ENCODE measurements at regions not wholly inside any gene's neighbourhood (a gene's known extent, or its start where the extent isn't known, plus 50 kb on each side); places are given as distances from the start of the nearest gene placed in this dataset.
"Not testable (repeated sequence)": the region's sequence is repeated elsewhere in the genome, so short reads cannot be mapped to it uniquely, and the experiment has no call there.

DNA sequence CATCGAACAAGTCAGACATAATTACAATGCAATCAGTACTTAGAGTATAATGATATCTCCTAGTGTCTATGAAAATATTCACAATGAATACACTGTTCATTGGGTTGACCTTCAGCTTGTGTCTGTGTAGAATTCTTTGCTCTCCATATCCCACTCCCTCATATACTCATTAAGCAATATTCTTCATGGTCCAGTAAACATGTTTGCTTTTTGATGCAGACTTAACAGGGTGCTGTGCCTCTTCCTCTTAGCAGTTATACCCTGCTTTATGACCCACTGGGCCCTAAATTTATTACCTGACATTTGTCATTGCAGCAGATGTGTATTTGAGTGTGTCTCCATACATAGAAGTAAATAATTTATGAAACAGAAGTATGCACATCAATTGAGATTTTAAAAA, 352.5 kb upstream of the CCDC179 start:
- CTCF ChIA-PET: no interaction called here
- Mint-ChIP-seq H3K4me1 (ENCODE audit: low read depth) (no peaks in the 10 kb centered on the region), H3K9me3 (peaks cover 13% of the 10 kb centered on the region), H3K27ac (no peak overlapping the region), H3K27me3 (no peaks in the 10 kb centered on the region), H3K4me3 (no peak overlapping the region), H3K36me3 (ENCODE audit: low read depth) (no peaks in the 10 kb centered on the region)
- DNase-seq (no peak), ATAC-seq (ENCODE audit: poor library complexity) (no peak)
- POLR2A ChIA-PET: no interaction called here
- H3K27ac ChIP-seq (ENCODE audit: low read depth in 1 of 2, low read length in 2 of 2): no peak overlapping the region
- no peaks in the 10 kb centered on the region for H3K4me1 ChIP-seq (ENCODE audit: insufficient read depth, low read length)
- no peak for TF ChIP-seq CTCF (IDR thresholded peaks at IDR 0.05)
- no peaks in the 10 kb centered on the region for H3K36me3 ChIP-seq (ENCODE audit: insufficient read depth, low read length)
- intact Hi-C loops (cut with DNase I, micrococcal nuclease): no loop called here
- H3K9me3 ChIP-seq (ENCODE audit: control insufficient read depth in 1 of 2, insufficient read depth in 1 of 2, low read length in 2 of 2): peaks cover 6 to 8% of the 10 kb centered on the region in 2 experiments
- no peaks in the 10 kb centered on the region for H3K27me3 ChIP-seq (ENCODE audit: control insufficient read depth in 1 of 2, insufficient read depth in 2 of 2, low read length in 2 of 2)
- no peak overlapping the region for H3K4me3 ChIP-seq (ENCODE audit: low read length)

GRCh38 chr11:23217072-23217471, 356.8 kb upstream of the CCDC179 start:
- no peak for TF ChIP-seq CTCF (IDR thresholded peaks at IDR 0.05)
- ChIA-PET CTCF (no interaction called here), POLR2A (no interaction called here)
- Histone ChIP-seq H3K9me3 (ENCODE audit: control insufficient read depth in 1 of 2, insufficient read depth in 1 of 2, low read length in 2 of 2) (peaks cover 6 to 8% of the 10 kb centered on the region in 2 experiments), H3K27me3 (ENCODE audit: control insufficient read depth in 1 of 2, insufficient read depth in 2 of 2, low read length in 2 of 2) (no peaks in the 10 kb centered on the region), H3K4me1 (ENCODE audit: insufficient read depth, low read length) (no peaks in the 10 kb centered on the region), H3K27ac (ENCODE audit: low read depth in 1 of 2, low read length in 2 of 2) (no peak overlapping the region), H3K36me3 (ENCODE audit: insufficient read depth, low read length) (no peaks in the 10 kb centered on the region), H3K4me3 (ENCODE audit: low read length) (no peak overlapping the region)
- H3K9me3 Mint-ChIP-seq: peaks cover 9% of the 10 kb centered on the region
- DNase-seq: no peak
- ATAC-seq (ENCODE audit: poor library complexity): no peak
- no peaks in the 10 kb centered on the region for H3K27me3 Mint-ChIP-seq
- intact Hi-C loops (cut with DNase I, micrococcal nuclease): no loop called here
- H3K36me3 Mint-ChIP-seq (ENCODE audit: low read depth): no peaks in the 10 kb centered on the region
- H3K4me1 Mint-ChIP-seq (ENCODE audit: low read depth): no peaks in the 10 kb centered on the region
- H3K4me3 Mint-ChIP-seq: no peak overlapping the region
- no peak overlapping the region for H3K27ac Mint-ChIP-seq

GRCh38 chr11:23220086-23220485, 359.8 kb upstream of the CCDC179 start:
- H3K27me3 Mint-ChIP-seq; H3K4me3 ChIP-seq (ENCODE audit: low read length); H3K4me1 ChIP-seq (ENCODE audit: insufficient read depth, low read length); H3K9me3 Mint-ChIP-seq; H3K27me3 ChIP-seq (ENCODE audit: control insufficient read depth in 1 of 2, insufficient read depth in 2 of 2, low read length in 2 of 2); DNase-seq; H3K4me3 Mint-ChIP-seq; H3K27ac ChIP-seq (ENCODE audit: low read depth in 1 of 2, low read length in 2 of 2); CTCF ChIA-PET; H3K9me3 ChIP-seq (ENCODE audit: control insufficient read depth in 1 of 2, insufficient read depth in 1 of 2, low read length in 2 of 2); H3K27ac Mint-ChIP-seq; H3K36me3 Mint-ChIP-seq (ENCODE audit: low read depth); H3K36me3 ChIP-seq (ENCODE audit: insufficient read depth, low read length); ATAC-seq (ENCODE audit: poor library complexity); POLR2A ChIA-PET; intact Hi-C loops (cut with DNase I, micrococcal nuclease); H3K4me1 Mint-ChIP-seq (ENCODE audit: low read depth): not testable (repeated sequence)

GRCh38 chr11:23221366-23221765, 361.1 kb upstream of the CCDC179 start:
- H3K27me3 Mint-ChIP-seq: no peaks in the 10 kb centered on the region
- POLR2A ChIA-PET: no interaction called here
- intact Hi-C loops (cut with DNase I, micrococcal nuclease): no loop called here
- DNase-seq: no peak
- no peak overlapping the region for H3K4me3 Mint-ChIP-seq
- H3K27ac ChIP-seq (ENCODE audit: low read depth in 1 of 2, low read length in 2 of 2): no peak overlapping the region
- H3K9me3 ChIP-seq (ENCODE audit: control insufficient read depth in 1 of 2, insufficient read depth in 1 of 2, low read length in 2 of 2): peaks cover 5 to 6% of the 10 kb centered on the region in 2 experiments
- no peaks in the 10 kb centered on the region for H3K36me3 Mint-ChIP-seq (ENCODE audit: low read depth)
- H3K4me1 ChIP-seq (ENCODE audit: insufficient read depth, low read length): no peaks in the 10 kb centered on the region
- no peak overlapping the region for H3K4me3 ChIP-seq (ENCODE audit: low read length)
- ATAC-seq (ENCODE audit: poor library complexity): no peak
- peaks cover 3% of the 10 kb centered on the region for H3K9me3 Mint-ChIP-seq
- H3K4me1 Mint-ChIP-seq (ENCODE audit: low read depth): no peaks in the 10 kb centered on the region
- CTCF ChIA-PET: no interaction called here
- no peak for TF ChIP-seq CTCF (IDR thresholded peaks at IDR 0.05)
- no peaks in the 10 kb centered on the region for H3K27me3 ChIP-seq (ENCODE audit: control insufficient read depth in 1 of 2, insufficient read depth in 2 of 2, low read length in 2 of 2)
- H3K27ac Mint-ChIP-seq: no peak overlapping the region
- H3K36me3 ChIP-seq (ENCODE audit: insufficient read depth, low read length): no peaks in the 10 kb centered on the region
